HepG2 (cell line): ENCODE measurements at regions not wholly inside any gene's neighbourhood (a gene's known extent, or its start where the extent isn't known, plus 50 kb on each side); places are given as distances from the start of the nearest gene placed in this dataset.

Source experiments
- ATAC-seq: fragments of 200-7000 bp; cut with Tn5 transposase; 3 replicates; pipeline ENCODE4 v1.9.1; 2020; ENCODE audit warnings: mild to moderate bottlenecking, moderate library complexity
- BruUV-seq: library from RNA; stranded (reverse); fragments of 400-500 nt; replicated peaks from 2 replicates; lab custom pipeline; 2021; lab: Mats Ljungman, UMichigan
- CTCF ChIA-PET: fragments of 300-600 bp; formaldehyde crosslinking; extraction: SDS; loops from one replicate; lab custom pipeline; 2021; ENCODE audit warnings: low total read pairs, inconsistent platforms, low intra/inter-chr PET ratio; lab: Yijun Ruan, JAX
- POLR2A ChIA-PET: fragments of 350-600 bp; sonication (Branson Sonifier 250); formaldehyde crosslinking; loops from one replicate; lab custom pipeline; 2020; ENCODE audit warnings: antibody characterized with exemption, inconsistent platforms; lab: Yijun Ruan, JAX
- DNase-seq: peaks from one replicate; pipeline ENCODE4 v3.0.0-alpha.2; 2015; ENCODE audit warnings: low spot score
- FAIRE-seq: peaks from 3 replicates; lab custom pipeline; 2011; peaks lifted over from hg19 to GRCh38; lab: Jason Lieb, UNC
- H2AFZ ChIP-seq: one replicate; pipeline ENCODE4 v1.6.1; 2011; ENCODE audit warnings: low read length, inconsistent platforms
- H3K27ac ChIP-seq: fragments of 300-600 bp; 3 replicates; pipeline ENCODE4 v1.8.0; 2011; ENCODE audit warnings: mixed run types, mild to moderate bottlenecking, mixed read lengths, low read length, inconsistent platforms; ENCODE audit not compliant: insufficient read depth; ENCODE audit errors: extremely low read length
- H3K27me3 ChIP-seq, 2 experiments: fragments of 200-600 bp in 1 of 2; 2 replicates in 1 of 2; 3 replicates in 1 of 2; pipeline versions ENCODE4 v1.6.0 to v1.8.0; 2011; ENCODE audit warnings: low read length in 2 of 2, mild to moderate bottlenecking in 2 of 2, moderate library complexity in 2 of 2, inconsistent platforms in 1 of 2; ENCODE audit not compliant: insufficient read depth in 2 of 2, control insufficient read depth in 1 of 2
- H3K36me3 ChIP-seq, 2 experiments: fragments of 200-600 bp in 1 of 2; replicated peaks in 1 of 2; 2 replicates in 1 of 2; 3 replicates in 1 of 2; pipeline versions ENCODE4 v1.5.1 to v1.8.0; 2011; ENCODE audit warnings: low read length in 2 of 2, inconsistent platforms in 1 of 2; ENCODE audit not compliant: insufficient read depth in 2 of 2, control insufficient read depth in 1 of 2
- H3K4me1 ChIP-seq: 2 replicates; pipeline ENCODE4 v1.5.1; 2012; ENCODE audit warnings: low read length, inconsistent platforms; ENCODE audit not compliant: insufficient read depth
- H3K4me2 ChIP-seq: 2 replicates; pipeline ENCODE4 v1.6.0; 2011; ENCODE audit warnings: low read depth, low read length, inconsistent platforms
- H3K4me3 ChIP-seq, 3 experiments: fragments of 200-600 bp in 1 of 3; sonication (generic), shearing (Covaris generic) in 1 of 3; replicated peaks in 1 of 3; 2 replicates each; pipeline ENCODE4 v1.5.1; 2011 to 2016; ENCODE audit warnings: low read length in 3 of 3, inconsistent platforms in 2 of 3, low read depth in 2 of 3, mild to moderate bottlenecking in 2 of 3, control low read depth in 1 of 3, mixed read lengths in 1 of 3; ENCODE audit not compliant: insufficient read depth in 1 of 3
- H3K79me2 ChIP-seq: one replicate; pipeline ENCODE4 v1.6.1; 2011; ENCODE audit warnings: low read length, inconsistent platforms; ENCODE audit not compliant: insufficient read depth
- H3K9ac ChIP-seq: 2 replicates; pipeline ENCODE4 v1.6.0; 2011; ENCODE audit warnings: mild to moderate bottlenecking, low read depth, low read length, inconsistent platforms; ENCODE audit not compliant: insufficient read depth
- H3K9me3 ChIP-seq: 2 replicates; pipeline ENCODE4 v1.5.1; 2012; ENCODE audit warnings: mild to moderate bottlenecking, low read length
- H4K20me1 ChIP-seq: 2 replicates; pipeline ENCODE4 v1.6.0; 2011; ENCODE audit warnings: inconsistent platforms, mild to moderate bottlenecking, low read length, moderate library complexity; ENCODE audit not compliant: insufficient read depth
- CREB1 ChIP-seq, 2 experiments: fragments of 450-650 bp in 1 of 2; IDR thresholded peaks; 2 replicates each; pipeline ENCODE4 v1.6.1; 2016 to 2017; ENCODE audit warnings: control low read depth in 1 of 2, mild to moderate bottlenecking in 1 of 2, missing compliant biosample characterization in 1 of 2, missing genetic modification characterization in 1 of 2
- HDAC6 ChIP-seq: fragments of 200-600 bp; sonication (generic); IDR thresholded peaks from 2 replicates; pipeline ENCODE4 v1.7.0; 2017; ENCODE audit warnings: mild to moderate bottlenecking, antibody characterized with exemption, low read length, low read depth
- NFE2L2 ChIP-seq: fragments of 150-350 bp; IDR thresholded peaks from 2 replicates; pipeline ENCODE4 v1.6.1; 2014; ENCODE audit warnings: low read length
- NFYB ChIP-seq: sonication (generic); formaldehyde crosslinking; IDR thresholded peaks from 2 replicates; pipeline ENCODE4 v1.4.0; 2020; ENCODE audit warnings: missing genetic modification reagents
- SMAD1 ChIP-seq: sonication (generic); formaldehyde crosslinking; IDR thresholded peaks from 2 replicates; pipeline ENCODE4 v1.4.0; 2020; ENCODE audit warnings: missing genetic modification reagents, low read depth, mild to moderate bottlenecking, borderline replicate concordance
- SRF ChIP-seq: IDR thresholded peaks from 2 replicates; pipeline ENCODE4 v1.6.1; 2011; ENCODE audit warnings: mild to moderate bottlenecking, low read depth, low read length, moderate library complexity
- ZBTB10 ChIP-seq: sonication (generic); formaldehyde crosslinking; IDR thresholded peaks from 2 replicates; pipeline ENCODE4 v1.4.0; 2020; ENCODE audit warnings: missing genetic modification reagents, borderline replicate concordance
- ZNF292 ChIP-seq: sonication (generic); formaldehyde crosslinking; IDR thresholded peaks from 2 replicates; pipeline ENCODE4 v1.8.1; 2022; ENCODE audit warnings: mild to moderate bottlenecking, low read depth, missing genetic modification reagents, borderline replicate concordance
- ZNF510 ChIP-seq: sonication (generic); formaldehyde crosslinking; IDR thresholded peaks from 2 replicates; pipeline ENCODE4 v1.4.0; 2020; ENCODE audit warnings: low read depth, mild to moderate bottlenecking, missing genetic modification reagents
- ZNF589 ChIP-seq: sonication (generic); formaldehyde crosslinking; conservative IDR thresholded peaks from 2 replicates; pipeline ENCODE4 v1.8.0; 2022; ENCODE audit warnings: mild to moderate bottlenecking, moderate library complexity, missing genetic modification reagents
- ZNF614 ChIP-seq: IDR thresholded peaks from 2 replicates; pipeline ENCODE4 v1.6.1; 2018; ENCODE audit warnings: missing biosample characterization, missing genetic modification reagents, inconsistent platforms, borderline replicate concordance
- ZNF850 ChIP-seq: sonication (generic); formaldehyde crosslinking; conservative IDR thresholded peaks from 2 replicates; pipeline ENCODE4 v1.9.0; 2021; ENCODE audit warnings: mild to moderate bottlenecking, missing genetic modification reagents
- WGBS: methylation state at CpG from one replicate; pipeline ENCODE4 v1.1.6; 2017; ENCODE audit warnings: low lambda C conversion rate; 5-methylcytosine and 5-hydroxymethylcytosine counted together
- in situ Hi-C: cut with HindIII; loops from 2 replicates; pipeline ENCODE4 v1.10.0; 2017; ENCODE audit warnings: low pct_unique_long_range_greater_than_20kb; ENCODE audit not compliant: extremely low pct_ligation_motif_present
- intact Hi-C: fragments of 100-400 bp; cut with micrococcal nuclease; formaldehyde crosslinking; loops from one replicate; pipeline ENCODE4 v1.10.0; 2022; ENCODE audit not compliant: unreplicated experiment

DNA sequence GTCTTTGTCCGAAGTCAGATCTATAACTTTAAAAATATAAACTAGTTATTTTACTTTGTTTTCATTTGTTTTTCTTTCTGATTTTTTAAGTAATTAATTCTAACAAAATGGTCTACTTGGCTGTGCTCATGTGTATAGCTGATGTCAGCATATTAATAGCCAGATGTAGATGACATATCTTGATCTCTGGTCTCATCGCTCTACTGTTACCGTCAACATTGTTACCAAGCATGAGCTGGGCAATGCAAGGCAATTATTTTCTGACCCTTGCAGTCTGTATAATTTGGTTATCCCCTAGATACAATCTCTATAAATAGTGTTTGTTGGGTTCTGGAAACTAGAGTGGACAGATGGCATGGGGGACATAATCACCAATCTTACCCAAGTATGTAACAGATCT is 151.6 kb upstream of the PTPRK start (continued):
- TF ChIP-seq ZBTB10 (CRISPR knock-in tag) (no peak), ZNF292 (CRISPR knock-in tag) (no peak), CREB1 (IDR thresholded peaks at IDR 0.05) (no peak), CREB1 (CRISPR knock-in tag; IDR thresholded peaks at IDR 0.05) (no peak), NFYB (CRISPR knock-in tag) (no peak)

GRCh38 chr6:128667339-128667858 is 147.0 kb upstream of the PTPRK start:
- Histone ChIP-seq H3K9ac (no peak overlapping the region), H3K4me2 (no peak overlapping the region), H2AFZ (peak overlapping the region; percentile 37), H3K9me3 (no peaks in the 10 kb centered on the region), H3K4me3 (no peak overlapping the region), H3K27ac (no peak overlapping the region), H3K4me1 (no peaks in the 10 kb centered on the region), H3K79me2 (no peaks in the 10 kb centered on the region), H4K20me1 (no peaks in the 10 kb centered on the region), H3K36me3 (no peaks in the 10 kb centered on the region), H3K27me3 (no peaks in the 10 kb centered on the region)
- CTCF ChIA-PET, result no interaction called here
- ATAC-seq, result no peak
- BruUV-seq, result no TSS peak
- intact Hi-C loops, result no loop called here
- 16% methylated on average over 4 of the region's 4 CpGs for WGBS
- POLR2A ChIA-PET, result no interaction called here
- DNase-seq, result no peak
- TF ChIP-seq ZNF589 (CRISPR knock-in tag) (no peak), ZNF614 (no peak), ZNF510 (CRISPR knock-in tag) (no peak), SMAD1 (CRISPR knock-in tag) (no peak), ZNF850 (CRISPR knock-in tag) (no peak), NFE2L2 (peak; percentile 72), SRF (no peak), HDAC6 (no peak)
- in situ Hi-C loops, result no loop called here
- FAIRE-seq, result no peak
